ENCODE measurements at regions not wholly inside any gene's neighbourhood (a gene's known extent, or its start where the extent isn't known, plus 50 kb on each side); places are given as distances from the start of the nearest gene placed in this dataset.

GRCh38 chr2:240322991-240323390, 112.5 kb upstream of the GPC1 start:
- TF ChIP-seq CTCF (conservative IDR thresholded peaks at IDR 0.05; ENCODE audit: low read depth, low read length): no peak
- no peak for TF ChIP-seq EZH2phosphoT487 (IDR thresholded peaks at IDR 0.05; ENCODE audit: borderline replicate concordance, low read length)
- TF ChIP-seq EZH2 (IDR thresholded peaks at IDR 0.05; ENCODE audit: low read length, unreplicated experiment): no peak
